Omental fat pad (tissue), 3 donors: ENCODE measurements at regions not wholly inside any gene's neighbourhood (a gene's known extent, or its start where the extent isn't known, plus 50 kb on each side); places are given as distances from the start of the nearest gene placed in this dataset.

Experiments used
- ATAC-seq: fragments of 150-250 bp; one replicate; pipeline ENCODE4 v1.9.1; 2016; ENCODE audit warnings: mild to moderate bottlenecking, moderate library complexity; ENCODE audit not compliant: low FRiP score
- DNase-seq: peaks from one replicate; pipeline ENCODE4 v3.0.0-alpha.2; 2019; ENCODE audit warnings: low spot score
- CTCF ChIP-seq, 3 donors: fragments of 450-650 bp; IDR thresholded peaks; one replicate each; pipeline ENCODE4 v1.5.1; 2016 to 2017; ENCODE audit warnings: antibody characterized with exemption in 3 of 3, mild to moderate bottlenecking in 3 of 3, moderate library complexity in 2 of 3

- TF ChIP-seq CTCF (IDR thresholded peaks at IDR 0.05): no peak
- DNase-seq (no peak), ATAC-seq (no peak)
Observed at GRCh38 chr3:20608054-20608738, 422.2 kb upstream of the SGO1 start.

- ATAC-seq (no peak), DNase-seq (no peak)
- no peak for TF ChIP-seq CTCF (IDR thresholded peaks at IDR 0.05)
Observed at GRCh38 chr3:20604659-20605058, 418.7 kb upstream of the SGO1 start.

DNA sequence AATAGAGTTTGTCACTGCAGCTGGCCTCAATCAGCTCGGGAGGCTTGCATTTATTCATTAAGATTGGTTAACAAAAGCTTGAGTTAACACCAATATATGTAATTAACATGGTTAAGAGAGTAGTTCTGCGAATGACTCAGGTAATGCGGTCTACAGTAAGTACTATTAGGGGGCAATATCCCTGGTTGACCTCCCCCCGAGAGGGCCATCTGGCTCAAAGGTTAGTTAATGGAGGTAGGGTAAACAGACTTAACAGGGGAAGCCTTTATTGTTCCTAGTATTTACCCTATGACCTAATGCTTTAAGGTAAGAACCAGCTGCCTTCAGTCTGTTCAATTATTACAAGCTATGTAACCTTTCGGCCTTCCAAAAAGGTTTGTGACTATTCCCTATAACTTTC lies 403.3 kb upstream of the SGO1 start:
- ATAC-seq (no peak), DNase-seq (no peak)
- no peak for TF ChIP-seq CTCF (IDR thresholded peaks at IDR 0.05)

- DNase-seq (no peak), ATAC-seq (no peak)
- TF ChIP-seq CTCF (IDR thresholded peaks at IDR 0.05): no peak
Observed at GRCh38 chr3:20588781-20589180, 402.8 kb upstream of the SGO1 start.

DNA sequence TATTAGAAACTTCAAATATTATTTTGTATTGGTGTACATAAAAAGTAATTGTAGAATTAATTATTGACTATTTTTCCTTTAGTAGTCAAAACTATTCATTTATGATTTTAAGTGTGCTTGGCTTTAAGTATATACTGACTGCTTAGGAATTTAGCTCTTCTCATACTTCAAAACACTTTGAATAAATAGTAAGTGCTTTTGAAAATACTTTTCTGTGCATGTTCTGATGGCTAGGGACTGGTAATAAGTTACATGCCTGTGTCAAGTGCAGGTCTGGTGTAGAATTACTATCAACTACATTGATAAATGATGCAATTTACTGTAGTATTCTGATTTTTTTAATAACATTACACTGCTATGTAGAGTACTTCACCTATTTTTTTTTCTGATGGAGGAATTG lies 397.6 kb upstream of the SGO1 start:
- no peak for DNase-seq
- ATAC-seq: no peak
- TF ChIP-seq CTCF (IDR thresholded peaks at IDR 0.05): no peak

GRCh38 chr3:20576228-20576627 lies 390.2 kb upstream of the SGO1 start:
- DNase-seq (no peak), ATAC-seq (no peak)
- TF ChIP-seq CTCF (IDR thresholded peaks at IDR 0.05): no peak

DNA sequence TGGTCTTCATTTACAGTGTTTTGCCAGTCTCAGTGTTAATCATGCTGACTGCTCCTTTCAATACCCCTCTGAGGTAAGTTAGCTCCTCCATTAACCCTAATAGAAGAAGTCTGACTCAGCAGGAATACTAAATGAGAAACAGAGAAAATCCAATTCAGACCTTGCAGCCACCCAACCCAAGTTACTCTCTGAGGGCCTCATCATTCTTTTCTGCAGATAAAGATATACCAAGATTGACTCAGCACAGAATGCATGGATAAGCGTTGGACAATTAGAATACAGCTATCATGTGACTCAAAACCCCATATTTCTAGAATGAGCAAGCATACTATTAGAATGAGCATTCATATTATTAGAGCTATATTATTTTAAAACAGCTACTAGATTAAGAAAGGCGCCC lies 389.1 kb upstream of the SGO1 start:
- no peak for ATAC-seq
- TF ChIP-seq CTCF (IDR thresholded peaks at IDR 0.05): no peak
- no peak for DNase-seq
